ENCODE measurements at regions not wholly inside any gene's neighbourhood (a gene's known extent, or its start where the extent isn't known, plus 50 kb on each side); places are given as distances from the start of the nearest gene placed in this dataset.
"Not testable (repeated sequence)": the region's sequence is repeated elsewhere in the genome, so short reads cannot be mapped to it uniquely, and the experiment has no call there.

- DNase-seq: no peak
Measured at GRCh38 chr10:106378251-106378650, 786.3 kb downstream of the SORCS1 start.

DNA sequence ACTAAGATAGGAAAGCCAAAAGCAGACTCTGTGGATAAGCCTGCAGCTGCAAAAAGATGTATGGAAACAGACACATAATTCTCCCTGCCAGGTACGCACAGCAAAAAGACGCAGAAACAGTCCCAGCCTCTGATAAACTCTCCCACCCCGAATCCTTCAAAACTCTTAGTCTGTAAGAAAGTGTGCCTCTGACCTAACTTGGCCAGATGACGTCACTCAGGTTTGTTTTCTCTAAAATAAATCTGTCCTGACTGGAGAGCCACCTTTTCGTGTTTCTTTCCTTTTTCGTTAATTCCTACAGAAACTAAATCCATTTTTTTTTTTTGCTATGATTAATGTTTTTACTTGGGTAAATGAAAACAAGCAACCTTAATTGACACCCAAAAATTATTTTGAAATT lies 793.8 kb downstream of the SORCS1 start:
- DNase-seq: no peak

DNA sequence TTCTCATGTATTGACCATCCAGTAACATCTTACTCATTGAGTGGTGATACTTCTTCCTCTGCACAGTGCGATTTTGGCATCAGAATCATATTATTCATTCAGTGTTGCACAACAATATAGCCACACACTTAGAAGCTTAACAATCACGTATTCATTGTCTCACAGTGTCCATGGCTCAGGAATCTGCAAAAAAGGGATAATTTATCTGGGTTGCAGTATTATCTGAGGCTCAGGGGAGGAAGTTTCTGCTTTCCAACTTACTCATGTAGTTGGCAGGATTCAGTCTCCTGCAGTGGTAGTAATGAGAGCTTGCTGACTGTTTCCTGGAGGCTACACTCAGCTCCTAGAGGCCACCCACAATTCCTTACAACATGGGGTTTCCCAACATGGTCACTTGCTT lies 803.6 kb downstream of the SORCS1 start:
- DNase-seq: no peak

GRCh38 chr10:106355450-106355849 lies 809.1 kb downstream of the SORCS1 start:
- no peak for DNase-seq

DNA sequence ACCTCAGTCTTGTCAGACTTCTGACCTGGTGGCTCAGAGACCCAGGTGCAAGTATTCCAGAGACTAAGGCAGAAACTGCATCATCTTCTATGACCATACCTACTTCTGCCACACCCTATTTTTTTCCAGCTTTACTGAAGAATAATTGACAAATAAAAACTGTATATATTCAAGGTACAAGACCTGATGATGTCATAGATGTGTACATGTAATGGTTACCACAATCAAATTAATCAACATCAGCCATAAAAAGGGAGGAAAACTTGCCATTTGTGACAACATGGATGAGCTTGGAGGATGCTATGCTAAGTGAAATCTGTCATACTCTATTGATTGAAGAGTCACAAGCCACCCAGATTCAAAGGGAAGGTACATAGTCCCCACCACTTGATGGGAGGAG lies 815.6 kb downstream of the SORCS1 start:
- no peak for DNase-seq

GRCh38 chr10:106347547-106347946 lies 817.0 kb downstream of the SORCS1 start:
- DNase-seq: no peak

GRCh38 chr10:106343539-106343938 lies 821.0 kb downstream of the SORCS1 start:
- DNase-seq: not testable (repeated sequence)

GRCh38 chr10:106341356-106341755 lies 823.1 kb downstream of the SORCS1 start:
- no peak for DNase-seq

- no peak for DNase-seq
Measured at GRCh38 chr10:106338486-106338885, 826.0 kb downstream of the SORCS1 start.

DNA sequence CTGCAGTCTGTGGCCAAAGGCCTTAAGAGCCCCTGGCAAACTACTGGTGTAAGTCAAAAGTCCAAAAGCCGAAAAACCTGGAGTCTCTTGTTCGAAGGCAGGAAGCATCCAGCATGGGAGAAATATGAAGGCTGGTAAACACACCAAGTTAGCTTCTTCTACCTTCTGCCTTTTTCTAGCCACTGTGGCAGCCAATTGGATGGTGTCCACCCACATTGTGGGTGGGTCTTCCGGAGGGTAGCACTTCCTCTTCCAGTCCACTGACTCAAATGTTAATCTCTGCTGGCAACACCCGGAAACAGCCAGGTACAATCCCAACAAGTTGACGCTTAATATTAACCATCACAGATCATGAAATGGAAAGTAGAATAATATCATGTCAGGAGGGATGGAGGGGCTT lies 827.6 kb downstream of the SORCS1 start:
- DNase-seq: no peak

GRCh38 chr10:106327747-106328146 lies 836.8 kb downstream of the SORCS1 start:
- no peak for DNase-seq

GRCh38 chr10:106320876-106321275 lies 843.6 kb downstream of the SORCS1 start:
- no peak for DNase-seq

DNA sequence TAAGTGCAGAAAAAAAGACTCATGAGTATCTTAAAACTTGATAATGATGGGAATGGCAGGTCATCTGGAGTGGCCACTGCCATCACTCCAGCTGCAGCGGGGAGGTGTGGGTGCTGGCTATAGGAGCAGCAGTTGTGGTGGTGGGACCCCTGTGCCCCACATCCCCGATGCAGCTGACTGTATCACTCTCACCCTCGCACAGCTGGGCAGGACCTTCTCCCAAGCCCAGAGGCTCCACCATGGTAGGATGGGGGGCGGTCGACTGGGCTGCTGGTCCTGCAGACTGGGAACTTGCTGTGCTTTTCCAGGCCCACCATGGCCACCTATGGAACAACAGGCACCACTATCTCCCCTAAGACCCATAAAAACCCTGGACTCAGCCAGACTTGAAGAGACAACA lies 844.4 kb downstream of the SORCS1 start:
- no peak for DNase-seq

- no peak for DNase-seq
Measured at GRCh38 chr10:106317554-106317953, 847.0 kb downstream of the SORCS1 start.

- DNase-seq: no peak
Measured at GRCh38 chr10:106313041-106313440, 851.5 kb downstream of the SORCS1 start.

- DNase-seq: no peak
Measured at GRCh38 chr10:106312087-106312486, 852.4 kb downstream of the SORCS1 start.

GRCh38 chr10:106311590-106311989 lies 852.9 kb downstream of the SORCS1 start:
- no peak for DNase-seq

DNA sequence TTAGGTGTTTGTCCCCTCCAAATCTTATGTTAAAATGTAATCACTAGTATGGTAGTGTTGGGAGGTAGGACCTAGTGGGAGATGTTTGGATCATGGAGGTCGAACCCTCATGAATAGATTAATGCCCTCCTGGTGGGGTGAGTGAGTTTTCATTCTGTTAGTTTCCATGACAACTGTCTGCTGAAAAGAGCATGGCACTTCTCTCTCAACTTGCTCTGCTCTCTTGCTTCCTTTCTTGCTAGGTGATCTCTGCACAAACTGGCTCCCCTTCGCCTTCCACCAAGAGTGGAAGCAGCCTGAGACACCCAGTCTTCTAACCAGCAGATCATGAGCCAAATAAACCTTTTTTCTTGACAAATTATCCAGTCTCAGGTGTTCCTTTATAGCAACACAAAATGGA lies 853.9 kb downstream of the SORCS1 start:
- DNase-seq: no peak

GRCh38 chr10:106309376-106309775 lies 855.1 kb downstream of the SORCS1 start:
- DNase-seq: no peak

DNA sequence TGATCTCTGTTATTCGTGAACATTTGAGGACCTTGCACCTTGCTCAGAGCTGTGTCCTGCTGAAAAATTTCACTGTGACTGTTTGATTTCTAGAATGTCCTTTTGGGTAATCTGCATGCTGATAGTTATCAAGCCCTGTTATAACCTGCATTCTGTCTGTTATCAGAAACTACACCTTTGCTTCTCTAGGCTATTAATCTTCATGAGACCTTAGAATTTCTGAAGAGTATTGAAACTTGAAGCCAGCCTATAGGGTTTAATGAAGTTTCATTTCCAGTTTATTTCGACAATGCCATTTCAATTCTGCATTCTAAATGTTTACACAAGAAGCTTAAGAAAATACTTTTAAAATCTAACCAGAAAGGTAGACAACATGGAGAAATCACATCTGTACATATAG lies 856.2 kb downstream of the SORCS1 start:
- no peak for DNase-seq

- no peak for DNase-seq
Measured at GRCh38 chr10:106304056-106304455, 860.5 kb downstream of the SORCS1 start.

- DNase-seq: no peak
Measured at GRCh38 chr10:106302961-106303360, 861.5 kb downstream of the SORCS1 start.

- DNase-seq: no peak
Measured at GRCh38 chr10:106301146-106301545, 863.4 kb downstream of the SORCS1 start.

DNA sequence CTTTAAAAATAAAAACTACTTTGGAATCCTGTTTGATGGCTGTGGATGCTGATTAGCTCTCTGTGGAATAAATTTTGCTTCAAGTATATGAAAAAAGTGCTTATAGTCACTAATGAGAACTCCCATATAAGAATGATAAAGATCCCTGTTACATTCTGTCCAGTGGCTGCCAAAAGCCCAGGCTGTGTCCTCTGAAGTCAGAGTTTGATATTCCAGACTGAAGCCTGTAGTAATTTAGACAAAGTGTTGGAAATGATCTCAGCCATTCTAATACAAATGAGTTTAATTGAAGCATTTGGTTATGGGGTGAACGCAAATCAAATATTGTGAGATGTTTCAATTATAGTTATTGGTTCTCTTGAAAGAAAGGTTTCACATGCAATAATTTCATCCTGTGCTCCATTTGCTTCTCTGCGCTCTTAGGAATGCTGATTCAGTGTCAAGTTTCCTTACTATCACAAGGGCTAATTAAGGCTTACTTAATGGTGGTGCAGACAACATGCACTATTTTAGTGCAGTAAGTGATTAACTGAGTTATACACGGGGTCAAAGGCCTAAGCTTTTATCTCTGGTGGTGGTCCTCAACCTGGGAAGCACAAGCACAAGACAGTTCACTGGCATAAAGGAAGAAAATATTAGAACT lies 867.6 kb downstream of the SORCS1 start:
- no peak for DNase-seq

Data from suppressor macrophage (primary cell).